Testis (tissue), 2 donors: ENCODE measurements at regions not wholly inside any gene's neighbourhood (a gene's known extent, or its start where the extent isn't known, plus 50 kb on each side); places are given as distances from the start of the nearest gene placed in this dataset.

ENCODE experiments used
- POLR2A ChIP-seq: fragments of 450-650 bp; IDR thresholded peaks from one replicate; pipeline ENCODE4 v1.6.1; 2017; ENCODE audit warnings: antibody characterized with exemption, mild to moderate bottlenecking, moderate library complexity
- TF ChIP-seq, protein P1 (sequence below), 3 experiments: fragments of 450-650 bp in 2 of 3; fragments of 200-600 bp in 1 of 3; sonication (generic) in 1 of 3; IDR thresholded peaks; one replicate each; pipeline ENCODE4 v1.5.1; 2016 to 2019; ENCODE audit warnings: antibody characterized with exemption in 3 of 3, mild to moderate bottlenecking in 2 of 3, moderate library complexity in 1 of 3

DNA sequence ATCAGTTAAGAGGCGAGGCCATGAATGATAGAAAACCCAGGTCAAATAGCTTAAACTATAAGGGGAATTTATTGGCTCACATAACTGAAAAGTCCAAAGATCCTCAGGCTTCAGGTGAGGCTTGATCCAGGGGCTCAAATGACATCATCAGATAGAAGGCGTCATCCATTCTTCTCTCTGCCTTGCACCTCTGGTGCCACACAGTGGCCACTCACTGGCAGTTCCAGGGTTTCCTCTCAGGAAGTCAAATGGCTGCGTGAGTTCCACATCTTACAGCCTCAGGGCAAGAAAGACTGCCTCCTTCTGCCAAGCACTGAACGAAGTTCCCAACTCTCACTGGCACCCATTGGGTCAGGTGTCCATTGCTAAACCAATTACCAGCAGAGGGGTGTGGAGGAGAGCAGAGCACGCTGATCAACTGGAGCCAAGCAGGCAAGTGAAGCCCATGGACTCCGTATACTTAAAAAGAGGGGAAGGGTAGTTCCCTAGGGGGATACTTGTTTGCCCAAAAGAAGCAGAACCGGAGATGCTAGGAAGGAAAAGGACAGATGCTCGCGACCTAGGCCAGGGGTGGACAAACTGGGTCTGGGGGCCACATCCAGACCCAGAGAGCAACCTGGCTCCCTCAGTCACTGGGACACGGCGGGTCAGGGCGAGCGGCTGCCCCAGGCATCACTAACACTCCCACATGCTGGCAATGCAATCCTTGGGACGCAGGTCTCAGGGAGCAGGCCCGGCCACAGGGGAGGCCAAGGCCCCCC is 69.3 kb downstream of the SERPINA3 start:
- TF ChIP-seq POLR2A = no peak
- TF ChIP-seq, protein P1, sequence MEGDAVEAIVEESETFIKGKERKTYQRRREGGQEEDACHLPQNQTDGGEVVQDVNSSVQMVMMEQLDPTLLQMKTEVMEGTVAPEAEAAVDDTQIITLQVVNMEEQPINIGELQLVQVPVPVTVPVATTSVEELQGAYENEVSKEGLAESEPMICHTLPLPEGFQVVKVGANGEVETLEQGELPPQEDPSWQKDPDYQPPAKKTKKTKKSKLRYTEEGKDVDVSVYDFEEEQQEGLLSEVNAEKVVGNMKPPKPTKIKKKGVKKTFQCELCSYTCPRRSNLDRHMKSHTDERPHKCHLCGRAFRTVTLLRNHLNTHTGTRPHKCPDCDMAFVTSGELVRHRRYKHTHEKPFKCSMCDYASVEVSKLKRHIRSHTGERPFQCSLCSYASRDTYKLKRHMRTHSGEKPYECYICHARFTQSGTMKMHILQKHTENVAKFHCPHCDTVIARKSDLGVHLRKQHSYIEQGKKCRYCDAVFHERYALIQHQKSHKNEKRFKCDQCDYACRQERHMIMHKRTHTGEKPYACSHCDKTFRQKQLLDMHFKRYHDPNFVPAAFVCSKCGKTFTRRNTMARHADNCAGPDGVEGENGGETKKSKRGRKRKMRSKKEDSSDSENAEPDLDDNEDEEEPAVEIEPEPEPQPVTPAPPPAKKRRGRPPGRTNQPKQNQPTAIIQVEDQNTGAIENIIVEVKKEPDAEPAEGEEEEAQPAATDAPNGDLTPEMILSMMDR (IDR thresholded peaks at IDR 0.05) = peak; percentile 35 to 70 (median 60)
